Nephron progenitor cell (in vitro differentiated cells): ENCODE measurements at regions not wholly inside any gene's neighbourhood (a gene's known extent, or its start where the extent isn't known, plus 50 kb on each side); places are given as distances from the start of the nearest gene placed in this dataset.
"Not testable (repeated sequence)": the region's sequence is repeated elsewhere in the genome, so short reads cannot be mapped to it uniquely, and the experiment has no call there.

Source experiments
- DNase-seq: peaks from one replicate; pipeline ENCODE4 v3.0.0; 2021
- H3K27ac Mint-ChIP-seq: 2 replicates; pipeline ENCODE4 v1.8.0; 2021; ENCODE audit warnings: mild to moderate bottlenecking, moderate library complexity, mixed read lengths
- H3K27me3 Mint-ChIP-seq: 2 replicates; pipeline ENCODE4 v1.8.0; 2021; ENCODE audit warnings: mild to moderate bottlenecking, low read depth, mixed read lengths; ENCODE audit not compliant: poor library complexity
- H3K36me3 Mint-ChIP-seq: 2 replicates; pipeline ENCODE4 v1.8.0; 2021; ENCODE audit warnings: low read depth, mixed read lengths
- H3K4me1 Mint-ChIP-seq: 2 replicates; pipeline ENCODE4 v1.8.0; 2021; ENCODE audit warnings: mixed read lengths
- H3K4me3 Mint-ChIP-seq: 2 replicates; pipeline ENCODE4 v1.8.0; 2021; ENCODE audit warnings: mild to moderate bottlenecking, moderate library complexity, mixed read lengths
- H3K9me3 Mint-ChIP-seq: 2 replicates; pipeline ENCODE4 v1.8.0; 2021; ENCODE audit warnings: mild to moderate bottlenecking, moderate library complexity, mixed read lengths
- CTCF ChIP-seq: fragments of 200-600 bp; sonication (generic); IDR thresholded peaks from 2 replicates; pipeline ENCODE4 v1.5.0; 2021; ENCODE audit warnings: antibody characterized with exemption

DNA sequence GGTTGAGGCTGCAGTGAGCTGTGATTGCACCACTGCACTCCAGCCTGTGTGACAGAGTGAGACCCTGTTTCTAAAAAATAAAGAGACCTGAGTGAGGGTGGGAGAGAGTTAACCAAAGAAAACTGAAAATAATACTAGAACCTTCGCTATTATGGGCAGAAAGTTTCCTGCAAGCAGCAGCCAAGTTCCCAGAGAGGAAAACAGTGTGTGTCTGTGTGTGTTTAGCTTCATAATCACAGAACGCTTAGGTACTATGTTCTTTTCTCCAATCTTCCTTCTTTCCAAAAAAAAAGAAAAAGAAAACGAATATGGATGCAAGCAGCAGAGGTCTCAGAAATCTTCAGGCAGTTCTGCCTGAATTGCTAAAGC, 170.0 kb downstream of the LY86 start:
- Mint-ChIP-seq H3K36me3 (no peaks in the 10 kb centered on the region), H3K9me3 (peaks cover 9% of the 10 kb centered on the region), H3K27me3 (peaks cover 4% of the 10 kb centered on the region), H3K27ac (peak overlapping the region; percentile 60), H3K4me1 (peaks cover 28% of the 10 kb centered on the region), H3K4me3 (peak overlapping the region; percentile 45)
- no peak for DNase-seq
- TF ChIP-seq CTCF, result no peak

DNA sequence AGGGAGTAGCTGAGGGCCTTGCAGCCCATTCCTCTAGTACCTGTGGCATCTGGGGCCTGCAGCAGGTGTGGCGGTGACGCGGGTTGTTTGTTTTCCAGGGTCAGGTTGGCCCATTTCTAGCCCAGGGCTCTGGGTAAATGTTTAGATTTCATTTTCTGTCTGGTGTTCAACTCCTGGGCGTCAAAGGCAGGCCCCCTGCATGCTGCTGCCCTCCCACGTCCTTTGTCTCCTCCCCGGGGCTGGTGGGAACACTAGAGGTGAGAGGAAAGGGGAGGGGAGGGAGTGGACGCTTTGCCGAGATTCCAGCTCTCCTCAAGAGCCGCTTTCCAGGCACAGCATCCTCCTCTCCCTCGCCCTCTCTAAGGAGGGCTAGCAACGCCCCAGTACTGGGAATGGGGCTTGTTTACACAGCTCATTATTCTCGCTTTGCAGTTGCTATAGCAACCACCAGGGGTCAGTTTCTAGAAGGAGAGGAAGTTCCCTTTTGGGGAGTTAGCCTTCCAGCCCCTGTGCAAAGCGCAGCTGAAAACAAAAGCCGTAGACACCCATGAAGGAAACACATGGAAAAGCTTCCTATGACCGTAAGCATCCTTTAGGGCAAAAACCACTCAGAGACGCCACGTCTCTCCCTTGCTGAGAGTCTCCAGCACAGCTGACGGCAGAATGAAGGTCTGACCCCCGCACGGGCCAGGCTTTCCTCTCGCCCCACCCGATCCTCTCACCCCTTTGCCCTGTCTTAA, 170.6 kb downstream of the LY86 start:
- peaks cover 32% of the 10 kb centered on the region for H3K4me1 Mint-ChIP-seq
- H3K27ac Mint-ChIP-seq, result peak overlapping the region; percentile 60
- peak; percentile 55 for TF ChIP-seq CTCF
- DNase-seq, result peak; percentile 69
- H3K9me3 Mint-ChIP-seq, result peaks cover 9% of the 10 kb centered on the region
- H3K4me3 Mint-ChIP-seq, result peak overlapping the region; percentile 45
- peaks cover 4% of the 10 kb centered on the region for H3K27me3 Mint-ChIP-seq
- H3K36me3 Mint-ChIP-seq, result no peaks in the 10 kb centered on the region

DNA sequence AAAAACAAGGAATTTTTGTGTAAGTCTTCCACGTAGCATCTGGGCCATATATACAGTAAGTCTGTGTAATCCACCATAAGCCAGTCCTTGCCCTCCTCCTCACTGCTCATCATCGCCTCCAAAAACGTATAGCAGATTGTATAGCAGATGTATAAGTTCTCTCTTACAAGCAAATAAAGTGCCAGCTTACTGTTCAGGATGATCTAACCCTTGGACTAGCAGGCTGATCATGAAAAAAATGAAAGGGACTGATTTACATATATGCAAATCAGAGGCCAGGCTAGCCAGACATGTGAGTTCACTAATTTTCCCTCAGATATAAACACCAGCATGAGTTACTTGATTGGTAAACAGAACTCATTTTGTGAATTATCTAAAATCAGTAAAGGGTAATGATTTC, 171.5 kb downstream of the LY86 start:
- Mint-ChIP-seq H3K36me3 (no peaks in the 10 kb centered on the region), H3K4me3 (no peak overlapping the region), H3K27me3 (peaks cover 4% of the 10 kb centered on the region), H3K9me3 (peaks cover 9% of the 10 kb centered on the region), H3K27ac (no peak overlapping the region), H3K4me1 (peaks cover 41% of the 10 kb centered on the region)
- no peak for TF ChIP-seq CTCF
- DNase-seq, result no peak

- not testable (repeated sequence) for H3K4me3 Mint-ChIP-seq, H3K27ac Mint-ChIP-seq, H3K36me3 Mint-ChIP-seq, H3K9me3 Mint-ChIP-seq, H3K27me3 Mint-ChIP-seq, DNase-seq
- peaks cover 46% of the 10 kb centered on the region for H3K4me1 Mint-ChIP-seq
These were observed 174.0 kb downstream of the LY86 start for GRCh38 chr6:6762566-6762965.

DNA sequence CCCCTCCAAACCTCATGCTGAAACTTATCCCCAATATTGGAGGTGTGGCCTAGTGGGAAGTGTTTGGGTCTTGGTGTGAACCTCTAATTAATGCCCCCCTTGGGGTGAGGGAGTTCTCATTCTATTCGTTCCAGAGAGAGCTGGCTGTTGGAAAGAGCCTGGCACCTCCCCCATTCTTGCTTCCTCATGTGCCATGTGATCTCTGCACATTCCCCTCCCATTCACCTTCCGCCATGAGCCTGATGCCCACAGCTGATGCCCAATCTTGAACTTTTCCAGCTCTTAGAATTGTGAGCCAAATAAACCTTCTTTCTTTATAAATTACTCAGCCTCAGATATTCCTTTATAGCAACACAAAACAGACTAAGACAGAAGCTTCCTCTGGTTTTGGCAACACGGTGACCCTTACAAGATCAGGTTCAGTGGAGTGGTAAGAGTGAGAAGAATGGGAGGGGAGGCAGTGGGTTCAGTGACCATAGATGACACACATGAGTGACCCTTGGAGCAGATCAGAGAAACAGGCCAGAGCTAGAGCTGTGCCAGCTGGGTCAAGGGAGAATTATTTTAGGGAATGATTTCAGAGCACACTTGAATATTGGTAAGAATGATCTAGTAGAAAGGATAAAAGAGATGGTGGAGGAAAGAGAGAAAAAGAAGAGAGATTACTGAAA, 176.4 kb downstream of the LY86 start:
- no peak for TF ChIP-seq CTCF
- H3K4me3 Mint-ChIP-seq, result no peak overlapping the region
- no peak for DNase-seq
- no peaks in the 10 kb centered on the region for H3K36me3 Mint-ChIP-seq
- H3K9me3 Mint-ChIP-seq, result peaks cover 9% of the 10 kb centered on the region
- H3K4me1 Mint-ChIP-seq, result peaks cover 26% of the 10 kb centered on the region
- no peaks in the 10 kb centered on the region for H3K27me3 Mint-ChIP-seq
- H3K27ac Mint-ChIP-seq, result peak overlapping the region; percentile 0

DNA sequence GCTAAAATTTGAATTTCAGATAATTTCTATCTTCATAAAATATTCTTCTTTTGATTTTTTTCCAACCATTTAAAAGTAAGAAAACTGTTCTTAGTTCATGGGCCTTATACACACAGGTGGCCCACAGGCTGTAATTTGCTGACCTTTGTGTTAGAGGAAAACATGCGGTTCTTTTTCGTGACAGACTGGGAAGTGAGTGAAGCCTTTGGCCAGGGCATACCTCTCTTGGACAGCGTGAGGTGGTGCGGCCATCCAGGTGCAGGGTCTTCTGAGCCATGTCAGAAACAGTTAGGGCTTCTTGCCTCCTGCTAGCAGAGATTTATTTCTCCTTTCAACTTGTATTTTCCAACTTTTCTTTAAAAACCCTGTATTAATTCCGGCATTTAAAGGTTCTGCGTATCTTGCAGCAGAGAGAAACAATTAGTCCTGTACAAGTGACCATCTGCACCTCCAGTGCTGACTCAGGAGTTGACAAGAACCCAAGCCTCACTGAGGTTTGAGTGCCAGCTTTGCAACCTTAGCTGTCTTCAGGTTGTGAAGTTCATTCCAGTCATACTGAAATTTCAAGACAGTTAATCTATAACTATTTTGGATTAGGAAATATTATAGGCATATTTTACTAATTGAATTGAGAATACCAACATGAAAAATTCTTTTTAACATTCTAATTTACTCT, 177.8 kb downstream of the LY86 start:
- peaks cover 6% of the 10 kb centered on the region for H3K9me3 Mint-ChIP-seq
- H3K27me3 Mint-ChIP-seq, result no peaks in the 10 kb centered on the region
- TF ChIP-seq CTCF, result no peak
- no peak overlapping the region for H3K27ac Mint-ChIP-seq
- no peak overlapping the region for H3K4me3 Mint-ChIP-seq
- H3K4me1 Mint-ChIP-seq, result peaks cover 18% of the 10 kb centered on the region
- H3K36me3 Mint-ChIP-seq, result no peaks in the 10 kb centered on the region
- DNase-seq, result no peak
